K562 (cell line): ENCODE measurements at regions not wholly inside any gene's neighbourhood (a gene's known extent, or its start where the extent isn't known, plus 50 kb on each side); places are given as distances from the start of the nearest gene placed in this dataset.

Experiments
- ATAC-seq: fragments of 200-7000 bp; cut with Tn5 transposase; 3 replicates; pipeline ENCODE4 v1.9.1; 2020; ENCODE audit warnings: moderate library complexity
- BruUV-seq: library from RNA; stranded (reverse); fragments of 400-500 nt; replicated peaks from 2 replicates; lab custom pipeline; 2021; lab: Mats Ljungman, UMichigan
- CTCF ChIA-PET: fragments of 300-600 bp; formaldehyde crosslinking; extraction: SDS; loops from one replicate; lab custom pipeline; 2021; ENCODE audit warnings: low intra/inter-chr PET ratio; lab: Yijun Ruan, JAX
- POLR2A ChIA-PET: fragments of 300-600, 350-650 bp; sonication (Branson Sonifier 250); formaldehyde crosslinking; extraction: SDS; loops from one replicate; lab custom pipeline; 2021; ENCODE audit warnings: antibody characterized with exemption, inconsistent platforms; lab: Yijun Ruan, JAX
- DNase-seq, 4 experiments: peaks; one replicate each; pipeline versions ENCODE4 v3.0.0 to v3.0.0-alpha.2; 2011 to 2018; ENCODE audit warnings: low spot score in 3 of 4, mixed read lengths in 3 of 4; ENCODE audit errors: extremely low read depth in 1 of 4
- FAIRE-seq: peaks from 2 replicates; lab custom pipeline; 2011; peaks lifted over from hg19 to GRCh38; lab: Jason Lieb, UNC
- H2AFZ ChIP-seq: 2 replicates; pipeline ENCODE4 v1.6.0; 2011; ENCODE audit warnings: low read depth, low read length, control low read depth, inconsistent platforms
- H3K27ac ChIP-seq: fragments of 200-600 bp; 3 replicates; pipeline ENCODE4 v1.8.0; 2011; ENCODE audit warnings: low read depth, mild to moderate bottlenecking, control low read depth, inconsistent platforms, low read length, moderate library complexity, mixed read lengths; ENCODE audit errors: extremely low read depth
- H3K27me3 ChIP-seq, 2 experiments: fragments of 300-600 bp in 1 of 2; 2 replicates in 1 of 2; 3 replicates in 1 of 2; pipeline versions ENCODE4 v1.6.0 to v1.8.0; 2011; ENCODE audit warnings: inconsistent platforms in 2 of 2, low read length in 2 of 2, mild to moderate bottlenecking in 1 of 2, mixed read lengths in 1 of 2, moderate library complexity in 1 of 2; ENCODE audit not compliant: control insufficient read depth in 2 of 2, insufficient read depth in 2 of 2
- H3K36me3 ChIP-seq: fragments of 300-600 bp; 3 replicates; pipeline ENCODE4 v1.8.0; 2011; ENCODE audit warnings: mild to moderate bottlenecking, low read length, inconsistent platforms; ENCODE audit not compliant: control insufficient read depth, insufficient read depth
- H3K4me1 ChIP-seq, 2 experiments: fragments of 200-600 bp in 1 of 2; replicated peaks in 1 of 2; 2 replicates in 1 of 2; 3 replicates in 1 of 2; pipeline versions ENCODE4 v1.5.1 to v1.8.0; 2011; ENCODE audit warnings: inconsistent platforms in 2 of 2, low read length in 2 of 2, mild to moderate bottlenecking in 1 of 2, mixed read lengths in 1 of 2, moderate library complexity in 1 of 2; ENCODE audit not compliant: control insufficient read depth in 2 of 2, insufficient read depth in 2 of 2
- H3K4me2 ChIP-seq: 2 replicates; pipeline ENCODE4 v1.6.1; 2011; ENCODE audit warnings: low read length, control low read depth, inconsistent platforms, mixed read lengths; ENCODE audit not compliant: insufficient read depth
- H3K4me3 ChIP-seq: fragments of 200-600 bp; sonication (generic), shearing (Covaris generic); 2 replicates; pipeline ENCODE4 v1.5.1; 2016; ENCODE audit warnings: control low read depth, inconsistent platforms
- H3K79me2 ChIP-seq: fragments of 200-600 bp; 3 replicates; pipeline ENCODE4 v1.8.0; 2011; ENCODE audit warnings: low read length, inconsistent platforms; ENCODE audit not compliant: control insufficient read depth, insufficient read depth
- H3K9ac ChIP-seq, 2 experiments: 2 replicates each; pipeline versions ENCODE4 v1.6.0 to v1.6.1; 2011; ENCODE audit warnings: low read depth in 2 of 2, low read length in 2 of 2, control low read depth in 1 of 2, inconsistent platforms in 1 of 2, mild to moderate bottlenecking in 1 of 2, mixed read lengths in 1 of 2; ENCODE audit not compliant: insufficient read depth in 1 of 2
- H3K9me1 ChIP-seq: one replicate; pipeline ENCODE4 v1.6.0; 2011; ENCODE audit warnings: inconsistent platforms, mild to moderate bottlenecking, low read length, moderate library complexity; ENCODE audit not compliant: control insufficient read depth, insufficient read depth
- H3K9me3 ChIP-seq: replicated peaks from 2 replicates; pipeline ENCODE4 v1.5.1; 2011; ENCODE audit warnings: low read depth, low read length, inconsistent platforms; ENCODE audit not compliant: control insufficient read depth, insufficient read depth
- H4K20me1 ChIP-seq: replicated peaks from 2 replicates; pipeline ENCODE4 v1.6.1; 2011; ENCODE audit warnings: low read length, inconsistent platforms, mixed read lengths; ENCODE audit not compliant: control insufficient read depth, insufficient read depth
- ARHGAP35 ChIP-seq: fragments of 450-650 bp; IDR thresholded peaks from 2 replicates; pipeline ENCODE4 v1.6.1; 2018; ENCODE audit not compliant: partially characterized antibody
- EGR1 ChIP-seq: fragments of 450-650 bp; conservative IDR thresholded peaks from 2 replicates; pipeline ENCODE4 v1.6.1; 2017; ENCODE audit warnings: mild to moderate bottlenecking
- FOXA3 ChIP-seq, 2 experiments: fragments of 450-650 bp in 1 of 2; sonication (generic) in 1 of 2; formaldehyde crosslinking; IDR thresholded peaks in 1 of 2; conservative IDR thresholded peaks in 1 of 2; 2 replicates each; pipeline versions ENCODE4 v1.4.0 to v1.8.0; 2020 to 2022; ENCODE audit warnings: mild to moderate bottlenecking in 2 of 2, missing genetic modification reagents in 1 of 2
- HSF4 ChIP-seq: fragments of 250-450 bp; sonication (Bioruptor Pico); IDR thresholded peaks from 2 replicates; pipeline ENCODE4 v2.1.2; 2022; ENCODE audit warnings: mild to moderate bottlenecking, moderate library complexity, borderline replicate concordance
- KAT8 ChIP-seq: fragments of 450-650 bp; IDR thresholded peaks from 2 replicates; pipeline ENCODE4 v1.6.1; 2016; ENCODE audit warnings: low read depth, mild to moderate bottlenecking
- PTRF ChIP-seq: fragments of 450-650 bp; IDR thresholded peaks from 2 replicates; pipeline ENCODE4 v1.6.1; 2016; ENCODE audit warnings: mild to moderate bottlenecking, missing genetic modification characterization, missing compliant biosample characterization
- SIRT6 ChIP-seq: IDR thresholded peaks from one replicate; pipeline ENCODE4 v1.6.1; 2012; ENCODE audit warnings: low read depth, mild to moderate bottlenecking, control low read depth, inconsistent platforms, low read length, moderate library complexity
- ZNF584 ChIP-seq: fragments of 200-800 bp; sonication (Bioruptor generic); IDR thresholded peaks from 2 replicates; pipeline ENCODE4 v1.6.1; 2016; ENCODE audit warnings: low read depth, mild to moderate bottlenecking, missing genetic modification characterization, missing compliant biosample characterization
- WGBS: fragments of 100-300 bp; shearing (Covaris generic); methylation state at CpG from one replicate; pipeline ENCODE4 v1.1.6; 2016; ENCODE audit warnings: low coverage, mixed read lengths; ENCODE audit not compliant: insufficient coverage; ENCODE audit errors: missing lambda C conversion rate; 5-methylcytosine and 5-hydroxymethylcytosine counted together
- in situ Hi-C: fragments of 300-500 bp; cut with MboI; formaldehyde crosslinking; loops from 4 replicates; pipeline ENCODE4 v1.15.0; 2018; ENCODE audit warnings: inconsistent platforms, mixed read lengths
- intact Hi-C: fragments of 100-400 bp; cut with micrococcal nuclease; formaldehyde crosslinking; loops from 2 replicates; pipeline ENCODE4 v1.14.2; 2022

DNA sequence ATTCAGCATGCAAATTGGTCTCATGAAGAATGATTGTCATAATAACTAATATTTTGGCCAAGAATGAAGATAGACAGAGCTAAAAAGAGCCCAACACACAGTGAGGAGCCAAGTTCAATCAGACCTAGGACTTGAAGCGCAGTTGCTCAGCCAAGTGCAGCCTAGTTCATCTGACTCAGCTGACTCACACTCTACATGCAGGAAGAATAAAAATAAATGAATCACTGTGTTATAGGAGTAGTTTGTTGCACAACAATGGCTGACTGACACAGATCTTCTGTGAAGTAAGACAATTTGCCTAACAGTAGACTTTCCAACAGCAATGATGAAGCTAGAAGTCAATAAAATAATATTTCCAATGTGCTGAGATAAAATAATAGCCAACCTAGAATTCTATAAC lies 261.5 kb downstream of the CEMIP2 start:
- in situ Hi-C loops, result no loop called here
- DNase-seq (no peak), ATAC-seq (no peak), FAIRE-seq (no peak)
- no peak for TF ChIP-seq ZNF584
- Histone ChIP-seq H3K9me3 (no peaks in the 10 kb centered on the region), H3K4me2 (no peak overlapping the region), H3K79me2 (no peaks in the 10 kb centered on the region), H2AFZ (no peak overlapping the region), H3K27ac (no peak overlapping the region), H3K36me3 (no peaks in the 10 kb centered on the region), H3K4me3 (no peak overlapping the region), H3K4me1 (no peaks in the 10 kb centered on the region), H4K20me1 (no peaks in the 10 kb centered on the region), H3K9ac (no peak overlapping the region), H3K9me1 (no peaks in the 10 kb centered on the region), H3K27me3 (no peaks in the 10 kb centered on the region; a peak in 1 of 5 replicates)
- 0% methylated on average over 1 of the region's 1 CpG for WGBS
- BruUV-seq, result no TSS peak
- intact Hi-C loops, result no loop called here
- POLR2A ChIA-PET, result no interaction called here
- CTCF ChIA-PET, result no interaction called here

DNA sequence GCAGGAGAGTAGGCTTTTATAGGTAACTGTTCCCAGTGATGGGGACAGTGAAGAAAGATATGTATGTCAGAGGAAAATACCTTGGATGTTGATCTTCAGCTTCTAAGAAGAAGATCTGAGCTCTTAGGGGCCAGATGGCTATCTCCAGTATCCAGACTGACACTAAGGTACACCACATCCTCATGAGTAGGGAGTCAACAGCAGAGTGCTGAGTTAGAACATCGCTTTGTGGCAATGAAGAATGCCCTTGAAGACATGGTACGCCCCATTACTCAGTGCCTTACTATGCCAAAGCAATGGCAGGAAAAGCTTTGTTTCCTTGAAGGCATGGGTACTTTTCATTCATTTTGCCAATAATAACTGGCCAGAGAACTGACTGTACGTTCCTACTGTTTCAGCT lies 263.7 kb downstream of the CEMIP2 start:
- Histone ChIP-seq H2AFZ (no peak overlapping the region), H3K4me1 (no peaks in the 10 kb centered on the region), H3K27me3 (no peaks in the 10 kb centered on the region; a peak in 1 of 5 replicates), H3K9me1 (no peaks in the 10 kb centered on the region), H3K9me3 (no peaks in the 10 kb centered on the region), H3K36me3 (no peaks in the 10 kb centered on the region), H3K9ac (no peak overlapping the region), H3K27ac (no peak overlapping the region), H3K4me3 (no peak overlapping the region), H4K20me1 (no peaks in the 10 kb centered on the region), H3K4me2 (no peak overlapping the region), H3K79me2 (no peaks in the 10 kb centered on the region)
- ChIA-PET POLR2A (interaction anchor here (0.6 kb wide), 1 partner anchor 12 kb away, joined by 3 read pairs; no protein-coding TSS in a partner anchor), CTCF (no interaction called here)
- no peak for TF ChIP-seq KAT8
- no peak for TF ChIP-seq EGR1
- no peak for TF ChIP-seq SIRT6
- TF ChIP-seq PTRF (tag), result no peak
- no peak for TF ChIP-seq ARHGAP35
- TF ChIP-seq HSF4, result no peak
- no peak for TF ChIP-seq FOXA3 (CRISPR knock-in tag; conservative IDR thresholded peaks at IDR 0.05 in 1 of 2, IDR thresholded peaks at IDR 0.05 in 1 of 2)
- ATAC-seq (no peak), DNase-seq (no peak), FAIRE-seq (no peak)
- WGBS, result 0% methylated on average over 3 of the region's 3 CpGs
- intact Hi-C loops (no loop called here), in situ Hi-C loops (no loop called here)
- BruUV-seq, result no TSS peak
